IMR-90 (cell line): ENCODE measurements at regions not wholly inside any gene's neighbourhood (a gene's known extent, or its start where the extent isn't known, plus 50 kb on each side); places are given as distances from the start of the nearest gene placed in this dataset.

Experiments
- ATAC-seq: fragments of 200-7000 bp; cut with Tn5 transposase; 2 replicates; pipeline ENCODE4 v1.9.1; 2020; ENCODE audit warnings: low read depth, mild to moderate bottlenecking, moderate library complexity
- BruUV-seq: library from RNA; stranded (reverse); fragments of 400-500 nt; replicated peaks from 2 replicates; lab custom pipeline; 2021; lab: Mats Ljungman, UMichigan
- CTCF ChIA-PET: fragments of 300-600 bp; formaldehyde crosslinking; extraction: SDS; loops from one replicate; lab custom pipeline; 2021; ENCODE audit warnings: antibody characterized with exemption; lab: Yijun Ruan, JAX
- POLR2A ChIA-PET: fragments of 300-600 bp; sonication (Branson Sonifier 250); formaldehyde crosslinking; loops from one replicate; lab custom pipeline; 2022; ENCODE audit warnings: antibody characterized with exemption; ENCODE audit not compliant: unreplicated experiment; lab: Charles Lee
- DNase-seq: peaks from one replicate; pipeline ENCODE4 v3.0.0; 2013
- H2AFZ ChIP-seq: replicated peaks from 2 replicates; pipeline ENCODE3; 2013; ENCODE audit warnings: low read length, mild to moderate bottlenecking; ENCODE audit not compliant: poor library complexity
- H2AK5ac ChIP-seq: 2 replicates; pipeline ENCODE4 v1.6.1; 2013; ENCODE audit warnings: low read depth, low read length, inconsistent platforms
- H2AK9ac ChIP-seq: replicated peaks from 2 replicates; pipeline ENCODE3; 2013; ENCODE audit warnings: mild to moderate bottlenecking, low read depth, low read length, moderate library complexity; ENCODE audit not compliant: poor library complexity
- H2BK120ac ChIP-seq: 2 replicates; pipeline ENCODE4 v1.6.1; 2013; ENCODE audit warnings: low read depth, low read length, inconsistent platforms
- H2BK15ac ChIP-seq: 3 replicates; pipeline ENCODE4 v1.6.1; 2013; ENCODE audit warnings: low read depth, low read length, inconsistent platforms
- H2BK20ac ChIP-seq: 2 replicates; pipeline ENCODE4 v1.6.1; 2013; ENCODE audit warnings: low read depth, mild to moderate bottlenecking, inconsistent platforms, low read length, moderate library complexity
- H2BK5ac ChIP-seq: 2 replicates; pipeline ENCODE4 v1.6.1; 2013; ENCODE audit warnings: mild to moderate bottlenecking, low read depth, low read length, inconsistent platforms; ENCODE audit not compliant: poor library complexity, severe bottlenecking
- H3K14ac ChIP-seq: replicated peaks from 2 replicates; pipeline ENCODE4 v1.6.1; 2013; ENCODE audit warnings: low read depth, low read length, inconsistent platforms
- H3K18ac ChIP-seq: 2 replicates; pipeline ENCODE4 v1.6.1; 2013; ENCODE audit warnings: low read depth, low read length, control low read depth
- H3K23ac ChIP-seq: 2 replicates; pipeline ENCODE4 v1.6.1; 2013; ENCODE audit warnings: low read depth, low read length, inconsistent platforms
- H3K27ac ChIP-seq: 2 replicates; pipeline ENCODE4 v1.5.1; 2013; ENCODE audit warnings: mild to moderate bottlenecking, control low read depth, low read length; ENCODE audit not compliant: insufficient read depth
- H3K27me3 ChIP-seq: 2 replicates; pipeline ENCODE4 v1.6.1; 2013; ENCODE audit warnings: low read length; ENCODE audit not compliant: control insufficient read depth, insufficient read depth
- H3K36me3 ChIP-seq: 2 replicates; pipeline ENCODE4 v1.6.1; 2013; ENCODE audit warnings: low read length, mixed read lengths; ENCODE audit not compliant: control insufficient read depth, insufficient read depth
- H3K4ac ChIP-seq: 2 replicates; pipeline ENCODE4 v1.6.1; 2013; ENCODE audit warnings: low read depth, low read length, inconsistent platforms
- H3K4me1 ChIP-seq: 2 replicates; pipeline ENCODE4 v1.6.1; 2013; ENCODE audit warnings: low read length, mixed read lengths; ENCODE audit not compliant: control insufficient read depth, insufficient read depth
- H3K4me2 ChIP-seq: 2 replicates; pipeline ENCODE4 v1.6.1; 2013; ENCODE audit warnings: low read depth, mild to moderate bottlenecking, control low read depth, low read length, moderate library complexity
- H3K4me3 ChIP-seq: 2 replicates; pipeline ENCODE4 v1.5.1; 2013; ENCODE audit warnings: low read depth, mild to moderate bottlenecking, control low read depth, low read length, moderate library complexity; ENCODE audit not compliant: insufficient read depth
- H3K56ac ChIP-seq: 2 replicates; pipeline ENCODE4 v1.6.1; 2013; ENCODE audit warnings: low read length, inconsistent platforms; ENCODE audit not compliant: insufficient read depth; ENCODE audit errors: extremely low read depth
- H3K79me1 ChIP-seq, 2 experiments: 2 replicates each; pipeline ENCODE4 v1.6.1; 2013; ENCODE audit warnings: low read length in 2 of 2, inconsistent platforms in 1 of 2, low read depth in 1 of 2
- H3K9ac ChIP-seq: 2 replicates; pipeline ENCODE4 v1.6.1; 2013; ENCODE audit warnings: low read depth, low read length, control low read depth
- H3K9me1 ChIP-seq: 2 replicates; pipeline ENCODE4 v1.6.1; 2013; ENCODE audit warnings: low read length, inconsistent platforms; ENCODE audit not compliant: insufficient read depth
- H3K9me3 ChIP-seq: 2 replicates; pipeline ENCODE4 v1.6.1; 2013; ENCODE audit warnings: low read length; ENCODE audit not compliant: control insufficient read depth, insufficient read depth
- H4K20me1 ChIP-seq: 2 replicates; pipeline ENCODE4 v1.6.1; 2013; ENCODE audit warnings: low read length, inconsistent platforms; ENCODE audit not compliant: insufficient read depth
- H4K5ac ChIP-seq: 2 replicates; pipeline ENCODE4 v1.6.1; 2013; ENCODE audit warnings: mild to moderate bottlenecking, low read depth, low read length, control low read depth
- H4K8ac ChIP-seq, 2 experiments: 2 replicates each; pipeline ENCODE4 v1.6.1; 2013; ENCODE audit warnings: low read depth in 2 of 2, low read length in 2 of 2, control low read depth in 1 of 2, inconsistent platforms in 1 of 2
- H4K91ac ChIP-seq: 2 replicates; pipeline ENCODE4 v1.6.1; 2013; ENCODE audit warnings: low read depth, low read length, inconsistent platforms; ENCODE audit not compliant: insufficient read depth
- CHD1 ChIP-seq: IDR thresholded peaks from 2 replicates; pipeline ENCODE4 v1.6.1; 2012; ENCODE audit warnings: low read depth, low read length, improper control_type of control experiment
- ELK1 ChIP-seq: fragments of 150-350 bp; IDR thresholded peaks from 2 replicates; pipeline ENCODE4 v1.6.1; 2016; ENCODE audit warnings: low read depth, mild to moderate bottlenecking, low read length, moderate library complexity, borderline replicate concordance
- FOS ChIP-seq: fragments of 150-350 bp; IDR thresholded peaks from 2 replicates; pipeline ENCODE4 v1.6.1; 2016; ENCODE audit warnings: low read depth, low read length
- NFE2L2 ChIP-seq: fragments of 150-350 bp; IDR thresholded peaks from 2 replicates; pipeline ENCODE4 v1.6.1; 2016; ENCODE audit warnings: low read depth, mild to moderate bottlenecking, low read length
- POLR2A ChIP-seq: IDR thresholded peaks from 2 replicates; pipeline ENCODE4 v1.6.1; 2012; ENCODE audit warnings: mild to moderate bottlenecking, low read depth, low read length
- WGBS, 2 experiments: methylation state at CpG; one replicate each; pipeline versions ENCODE4 v1.1.5 to v1.1.7; 2013; ENCODE audit warnings: missing lambda C conversion rate in 2 of 2; ENCODE audit not compliant: insufficient read length in 1 of 2; ENCODE audit errors: extremely low coverage in 2 of 2; 5-methylcytosine and 5-hydroxymethylcytosine counted together
- dilution Hi-C: fragments of 300-500 bp; cut with HindIII; formaldehyde crosslinking; loops from one replicate; pipeline ENCODE4 v1.14.3; 2018; ENCODE audit warnings: low sequenced_read_pairs; ENCODE audit not compliant: unreplicated experiment
- in situ Hi-C: fragments of 300-500 bp; cut with MboI; formaldehyde crosslinking; loops from 3 replicates; pipeline ENCODE4 v1.14.3; 2019; ENCODE audit warnings: low sequenced_read_pairs, inconsistent platforms, mixed read lengths
- intact Hi-C: fragments of 100-400 bp; cut with micrococcal nuclease; formaldehyde crosslinking; loops from 2 replicates; pipeline ENCODE4 v1.10.0; 2022

DNA sequence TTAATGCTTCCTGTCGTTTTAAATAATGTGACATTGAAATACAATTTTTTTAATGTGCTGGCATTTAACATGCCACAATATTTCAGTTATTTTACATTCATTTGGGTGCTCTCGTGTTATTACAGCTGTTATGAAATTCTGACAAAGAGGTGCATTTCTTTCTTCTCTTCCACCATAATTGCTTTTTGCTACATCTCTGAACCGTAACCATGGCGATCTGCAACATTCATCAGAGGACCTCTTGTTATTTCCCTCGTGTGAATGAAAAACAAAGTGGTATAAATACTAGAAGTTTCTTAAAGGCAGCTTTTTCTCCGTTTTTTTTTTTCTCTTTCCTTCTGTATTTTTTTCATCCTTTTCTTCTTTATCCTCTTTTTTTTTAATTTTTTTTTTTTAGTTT lies 316.4 kb downstream of the MCTP2 start:
- ChIA-PET CTCF (no interaction called here), POLR2A (no interaction called here)
- Histone ChIP-seq H3K4me3 (no peak overlapping the region), H3K4me2 (no peak overlapping the region), H2BK120ac (no peak overlapping the region), H3K36me3 (no peaks in the 10 kb centered on the region), H4K5ac (no peak overlapping the region), H3K9me1 (no peaks in the 10 kb centered on the region), H3K27me3 (no peaks in the 10 kb centered on the region), H3K56ac (no peak overlapping the region), H3K18ac (no peak overlapping the region), H2AFZ (no peak overlapping the region), H3K9me3 (peaks cover 5% of the 10 kb centered on the region; the same call in 1 of the 2 replicates), H3K79me1 (no peaks in the 10 kb centered on the region), H2BK5ac (no peak overlapping the region), H3K27ac (no peak overlapping the region), H2AK5ac (no peak overlapping the region), H4K8ac (no peak overlapping the region), H3K4ac (no peak overlapping the region), H3K9ac (no peak overlapping the region), H3K4me1 (no peaks in the 10 kb centered on the region), H2BK20ac (no peak overlapping the region), H2BK15ac (no peak overlapping the region), H4K20me1 (no peaks in the 10 kb centered on the region), H3K14ac (no peak overlapping the region), H4K91ac (no peak overlapping the region), H3K23ac (no peak overlapping the region), H2AK9ac (no peak overlapping the region)
- DNase-seq (no peak), ATAC-seq (no peak)
- dilution Hi-C loops (no loop called here), intact Hi-C loops (no loop called here), in situ Hi-C loops (no loop called here)
- no CpG with 5 or more reads among the region's 6 CpGs for WGBS, 2 experiments
- BruUV-seq, result no TSS peak
- TF ChIP-seq NFE2L2 (no peak), ELK1 (no peak), CHD1 (no peak), POLR2A (no peak), FOS (no peak)
